HG03378 (cell line): ENCODE measurements at regions not wholly inside any gene's neighbourhood (a gene's known extent, or its start where the extent isn't known, plus 50 kb on each side); places are given as distances from the start of the nearest gene placed in this dataset.

ENCODE experiments used
- ATAC-seq: cut with Tn5 transposase; IDR thresholded peaks from one replicate; pipeline ENCODE4 v1.9.1; 2021; ENCODE audit warnings: mild to moderate bottlenecking, moderate library complexity; ENCODE audit not compliant: unreplicated experiment

- ATAC-seq: no peak
These were observed 188.9 kb upstream of the HDAC9 start for GRCh38 chr7:18306696-18307095.

GRCh38 chr7:18308938-18309337, 186.6 kb upstream of the HDAC9 start:
- no peak for ATAC-seq

GRCh38 chr7:18312482-18312881, 183.1 kb upstream of the HDAC9 start:
- no peak for ATAC-seq

GRCh38 chr7:18313965-18314364, 181.6 kb upstream of the HDAC9 start:
- ATAC-seq: no peak

- ATAC-seq: no peak
These were observed 180.3 kb upstream of the HDAC9 start for GRCh38 chr7:18315241-18315640.

GRCh38 chr7:18317941-18318340, 177.6 kb upstream of the HDAC9 start:
- no peak for ATAC-seq

- no peak for ATAC-seq
These were observed 175.1 kb upstream of the HDAC9 start for GRCh38 chr7:18320422-18320821.

- peak; percentile 86 for ATAC-seq
These were observed 174.5 kb upstream of the HDAC9 start for GRCh38 chr7:18320971-18321567.

- no peak for ATAC-seq
These were observed 165.0 kb upstream of the HDAC9 start for GRCh38 chr7:18330548-18330947.

GRCh38 chr7:18336626-18337025, 158.9 kb upstream of the HDAC9 start:
- no peak for ATAC-seq

- no peak for ATAC-seq
These were observed 158.3 kb upstream of the HDAC9 start for GRCh38 chr7:18337048-18337809.

- ATAC-seq: no peak
These were observed 156.5 kb upstream of the HDAC9 start for GRCh38 chr7:18338910-18339523.

- no peak for ATAC-seq
These were observed 153.8 kb upstream of the HDAC9 start for GRCh38 chr7:18341756-18342155.

GRCh38 chr7:18343047-18343446, 152.5 kb upstream of the HDAC9 start:
- ATAC-seq: no peak

GRCh38 chr7:18344536-18344935, 151.0 kb upstream of the HDAC9 start:
- ATAC-seq: no peak

GRCh38 chr7:18345641-18346234, 149.8 kb upstream of the HDAC9 start:
- no peak for ATAC-seq

- ATAC-seq: no peak
These were observed 148.4 kb upstream of the HDAC9 start for GRCh38 chr7:18347170-18347569.

GRCh38 chr7:18350678-18351077, 144.9 kb upstream of the HDAC9 start:
- no peak for ATAC-seq

GRCh38 chr7:18352339-18353255, 143.0 kb upstream of the HDAC9 start:
- peak; percentile 66 for ATAC-seq

- ATAC-seq: no peak
These were observed 142.2 kb upstream of the HDAC9 start for GRCh38 chr7:18353339-18353738.
